ENCODE measurements at regions not wholly inside any gene's neighbourhood (a gene's known extent, or its start where the extent isn't known, plus 50 kb on each side); places are given as distances from the start of the nearest gene placed in this dataset.

DNA sequence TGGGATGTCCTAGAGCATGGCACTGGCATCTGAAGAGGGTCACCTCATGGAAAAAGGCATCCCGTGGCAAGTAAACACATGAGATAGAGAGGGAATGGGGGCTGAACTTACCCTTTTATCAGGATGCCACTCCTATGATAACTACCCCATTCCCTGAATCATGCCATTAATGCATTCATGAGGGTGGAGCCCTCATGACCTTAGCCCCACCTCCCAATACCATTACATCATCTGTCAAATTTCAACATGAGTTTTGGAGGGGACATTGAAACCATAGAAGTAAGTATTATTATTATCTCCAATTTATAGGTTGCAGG, 65.2 kb downstream of the MTNR1B start:
- no peak overlapping the region for H3K27ac ChIP-seq (ENCODE audit: low read length)
- no peaks in the 10 kb centered on the region for H3K79me2 ChIP-seq (ENCODE audit: insufficient read depth, low read length)
- H3K4me3 ChIP-seq (ENCODE audit: low read depth in 1 of 2, low read length in 2 of 2): no peak overlapping the region
- DNase-seq (no peak), ATAC-seq (ENCODE audit: insufficient read depth, low read depth) (no peak)
- no peaks in the 10 kb centered on the region for H3K9me3 ChIP-seq (ENCODE audit: insufficient read depth, low read length, severe bottlenecking)
- no peaks in the 10 kb centered on the region for H3K27me3 ChIP-seq (ENCODE audit: insufficient read depth, low read length, poor library complexity)
- no peak overlapping the region for H2AFZ ChIP-seq (ENCODE audit: low read depth, low read length)
- H3K4me1 ChIP-seq (ENCODE audit: insufficient read depth, low read length): no peaks in the 10 kb centered on the region
- no peak overlapping the region for H3K4me2 ChIP-seq (ENCODE audit: insufficient read depth, low read length)
- no peak overlapping the region for H3K9ac ChIP-seq (ENCODE audit: low read depth, low read length)
- H3K36me3 ChIP-seq (ENCODE audit: insufficient read depth, low read length): no peaks in the 10 kb centered on the region
- TF ChIP-seq, protein P1, sequence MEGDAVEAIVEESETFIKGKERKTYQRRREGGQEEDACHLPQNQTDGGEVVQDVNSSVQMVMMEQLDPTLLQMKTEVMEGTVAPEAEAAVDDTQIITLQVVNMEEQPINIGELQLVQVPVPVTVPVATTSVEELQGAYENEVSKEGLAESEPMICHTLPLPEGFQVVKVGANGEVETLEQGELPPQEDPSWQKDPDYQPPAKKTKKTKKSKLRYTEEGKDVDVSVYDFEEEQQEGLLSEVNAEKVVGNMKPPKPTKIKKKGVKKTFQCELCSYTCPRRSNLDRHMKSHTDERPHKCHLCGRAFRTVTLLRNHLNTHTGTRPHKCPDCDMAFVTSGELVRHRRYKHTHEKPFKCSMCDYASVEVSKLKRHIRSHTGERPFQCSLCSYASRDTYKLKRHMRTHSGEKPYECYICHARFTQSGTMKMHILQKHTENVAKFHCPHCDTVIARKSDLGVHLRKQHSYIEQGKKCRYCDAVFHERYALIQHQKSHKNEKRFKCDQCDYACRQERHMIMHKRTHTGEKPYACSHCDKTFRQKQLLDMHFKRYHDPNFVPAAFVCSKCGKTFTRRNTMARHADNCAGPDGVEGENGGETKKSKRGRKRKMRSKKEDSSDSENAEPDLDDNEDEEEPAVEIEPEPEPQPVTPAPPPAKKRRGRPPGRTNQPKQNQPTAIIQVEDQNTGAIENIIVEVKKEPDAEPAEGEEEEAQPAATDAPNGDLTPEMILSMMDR (IDR thresholded peaks at IDR 0.05; ENCODE audit: borderline replicate concordance, extremely low read depth, low read length, poor library complexity, severe bottlenecking): no peak
- no peak for TF ChIP-seq EZH2 (IDR thresholded peaks at IDR 0.05; ENCODE audit: borderline replicate concordance, low read depth, low read length, severe bottlenecking)
- no peaks in the 10 kb centered on the region for H4K20me1 ChIP-seq (ENCODE audit: insufficient read depth, low read length)

DNA sequence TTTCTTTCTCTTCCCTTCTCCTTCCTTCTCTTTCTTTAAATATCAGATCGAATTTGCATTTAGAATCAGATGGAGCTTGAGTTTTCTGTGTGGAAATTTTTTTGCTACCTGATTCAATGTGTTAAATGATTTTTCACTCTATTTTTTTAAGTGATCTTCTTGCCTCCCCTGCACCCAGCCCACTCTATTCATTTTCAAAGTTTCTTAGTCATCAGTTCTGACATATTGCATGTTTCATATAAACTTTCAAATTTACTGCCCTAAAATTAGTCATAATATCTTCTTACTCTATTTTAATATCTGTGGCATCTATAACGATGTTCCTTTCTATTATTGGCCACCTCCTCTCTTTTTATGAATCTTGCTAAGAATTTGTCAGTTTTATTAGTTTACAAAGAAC, 69.1 kb downstream of the MTNR1B start:
- no peak overlapping the region for H3K27ac ChIP-seq (ENCODE audit: low read length)
- DNase-seq: no peak
- no peak overlapping the region for H2AFZ ChIP-seq (ENCODE audit: low read depth, low read length)

DNA sequence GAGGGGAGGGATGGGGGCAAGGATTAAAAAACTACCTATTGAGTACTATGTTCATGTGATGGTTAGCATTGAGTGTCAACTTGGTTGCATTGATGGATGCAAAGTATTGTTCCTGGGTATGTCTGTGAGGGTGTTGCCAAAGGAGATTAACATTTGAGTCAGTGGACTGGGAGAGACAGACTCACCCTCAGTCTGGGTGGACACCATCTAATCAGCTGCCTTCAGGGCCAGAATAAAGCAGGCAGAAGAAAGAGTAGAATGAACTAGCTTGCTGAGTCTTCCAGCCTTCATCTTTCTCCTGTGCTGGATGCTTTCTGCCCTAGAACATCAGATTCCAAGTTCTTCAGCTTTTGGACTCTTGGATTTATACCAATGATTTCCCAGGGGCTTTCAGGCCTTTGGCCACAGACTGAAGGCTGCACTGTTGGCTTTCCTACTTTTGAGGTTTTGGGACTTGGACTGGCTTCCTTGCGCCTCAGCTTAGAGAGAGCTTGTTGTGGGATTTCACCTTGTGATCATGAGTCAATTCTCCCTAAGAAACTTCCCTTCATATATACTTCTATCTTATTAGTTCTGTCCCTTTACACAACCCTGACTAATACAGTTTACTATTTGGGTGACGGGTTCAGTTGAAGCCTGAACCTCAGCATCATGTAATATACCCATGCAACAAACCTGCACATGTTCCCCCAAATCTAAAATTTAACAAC, 70.2 kb downstream of the MTNR1B start:
- H3K4me1 ChIP-seq (ENCODE audit: insufficient read depth, low read length): no peaks in the 10 kb centered on the region
- H3K9me3 ChIP-seq (ENCODE audit: insufficient read depth, low read length, severe bottlenecking): peaks cover 6% of the 10 kb centered on the region
- H4K20me1 ChIP-seq (ENCODE audit: insufficient read depth, low read length): no peaks in the 10 kb centered on the region
- no peaks in the 10 kb centered on the region for H3K36me3 ChIP-seq (ENCODE audit: insufficient read depth, low read length)
- no peak overlapping the region for H3K4me2 ChIP-seq (ENCODE audit: insufficient read depth, low read length)
- H3K4me3 ChIP-seq (ENCODE audit: low read depth in 1 of 2, low read length in 2 of 2): no peak overlapping the region
- ATAC-seq (ENCODE audit: insufficient read depth, low read depth) (no peak), DNase-seq (no peak)
- no peak overlapping the region for H2AFZ ChIP-seq (ENCODE audit: low read depth, low read length)
- TF ChIP-seq EZH2 (IDR thresholded peaks at IDR 0.05; ENCODE audit: borderline replicate concordance, low read depth, low read length, severe bottlenecking): no peak
- TF ChIP-seq, protein P1 (IDR thresholded peaks at IDR 0.05; ENCODE audit: borderline replicate concordance, extremely low read depth, low read length, poor library complexity, severe bottlenecking): no peak
- H3K9ac ChIP-seq (ENCODE audit: low read depth, low read length): no peak overlapping the region
- no peak overlapping the region for H3K27ac ChIP-seq (ENCODE audit: low read length)
- H3K79me2 ChIP-seq (ENCODE audit: insufficient read depth, low read length): no peaks in the 10 kb centered on the region
- no peaks in the 10 kb centered on the region for H3K27me3 ChIP-seq (ENCODE audit: insufficient read depth, low read length, poor library complexity)

More for the DNA sequence above, 69.1 kb downstream of the MTNR1B start:
- Histone ChIP-seq H3K79me2 (ENCODE audit: insufficient read depth, low read length) (no peaks in the 10 kb centered on the region), H3K36me3 (ENCODE audit: insufficient read depth, low read length) (no peaks in the 10 kb centered on the region), H3K4me3 (ENCODE audit: low read depth in 1 of 2, low read length in 2 of 2) (no peak overlapping the region), H3K4me2 (ENCODE audit: insufficient read depth, low read length) (no peak overlapping the region), H3K4me1 (ENCODE audit: insufficient read depth, low read length) (no peaks in the 10 kb centered on the region), H3K9ac (ENCODE audit: low read depth, low read length) (no peak overlapping the region), H3K9me3 (ENCODE audit: insufficient read depth, low read length, severe bottlenecking) (peaks cover 6% of the 10 kb centered on the region), H4K20me1 (ENCODE audit: insufficient read depth, low read length) (no peaks in the 10 kb centered on the region), H3K27me3 (ENCODE audit: insufficient read depth, low read length, poor library complexity) (no peaks in the 10 kb centered on the region)
- no peak for ATAC-seq (ENCODE audit: insufficient read depth, low read depth)
- TF ChIP-seq EZH2 (IDR thresholded peaks at IDR 0.05; ENCODE audit: borderline replicate concordance, low read depth, low read length, severe bottlenecking): no peak
- TF ChIP-seq, protein P1 (IDR thresholded peaks at IDR 0.05; ENCODE audit: borderline replicate concordance, extremely low read depth, low read length, poor library complexity, severe bottlenecking): no peak

Data from DND-41 (cell line).